Uterus (tissue), 2 donors: ENCODE measurements at regions not wholly inside any gene's neighbourhood (a gene's known extent, or its start where the extent isn't known, plus 50 kb on each side); places are given as distances from the start of the nearest gene placed in this dataset.

Source experiments
- CTCF ChIP-seq, 4 experiments: fragments of 200-600 bp in 2 of 4; fragments of 450-650 bp in 2 of 4; sonication (generic) in 2 of 4; IDR thresholded peaks; one replicate each; pipeline ENCODE4 v1.5.1; 2016 to 2019; ENCODE audit warnings: antibody characterized with exemption in 4 of 4, mild to moderate bottlenecking in 2 of 4, moderate library complexity in 1 of 4
- POLR2A ChIP-seq, 2 donors: fragments of 450-650 bp; IDR thresholded peaks; one replicate each; pipeline ENCODE4 v1.6.1; 2016; ENCODE audit warnings: antibody characterized with exemption in 2 of 2, mild to moderate bottlenecking in 1 of 2, moderate library complexity in 1 of 2

GRCh38 chr12:67816269-67816668, 167.7 kb downstream of the DYRK2 start:
- TF ChIP-seq CTCF (IDR thresholded peaks at IDR 0.05) (no peak), POLR2A (IDR thresholded peaks at IDR 0.05) (no peak)
